Endothelial cell of umbilical vein (primary cell): ENCODE measurements at regions not wholly inside any gene's neighbourhood (a gene's known extent, or its start where the extent isn't known, plus 50 kb on each side); places are given as distances from the start of the nearest gene placed in this dataset.

Experiments used
- EZH2 ChIP-seq: IDR thresholded peaks from 2 replicates; pipeline ENCODE4 v1.6.1; 2012; ENCODE audit warnings: borderline replicate concordance, low read depth, mild to moderate bottlenecking, moderate library complexity, low read length, inconsistent platforms; ENCODE audit not compliant: severe bottlenecking
- JUN ChIP-seq: IDR thresholded peaks from 2 replicates; pipeline ENCODE4 v1.6.1; 2011; ENCODE audit warnings: borderline replicate concordance, low read depth; ENCODE audit not compliant: insufficient read length, insufficient read depth
- MYC ChIP-seq: IDR thresholded peaks from one replicate; pipeline ENCODE4 v1.6.1; 2011; ENCODE audit warnings: mild to moderate bottlenecking, low read depth, low read length
- POLR2A ChIP-seq: IDR thresholded peaks from 2 replicates; pipeline ENCODE4 v1.6.1; 2012; ENCODE audit warnings: low read depth, mild to moderate bottlenecking, control low read depth, low read length
- POLR2AphosphoS5 ChIP-seq: IDR thresholded peaks from 2 replicates; pipeline ENCODE4 v1.6.1; 2012; ENCODE audit warnings: low read depth, mild to moderate bottlenecking, control low read depth, low read length, moderate library complexity; ENCODE audit not compliant: insufficient read depth
- TF ChIP-seq, protein P1 (sequence below), 2 donors: IDR thresholded peaks; 1 replicate in 1 of 2; 2 replicates in 1 of 2; pipeline ENCODE4 v1.5.1; 2011; ENCODE audit warnings: low read length in 2 of 2, mild to moderate bottlenecking in 2 of 2, moderate library complexity in 2 of 2, control low read depth in 1 of 2, inconsistent platforms in 1 of 2, low read depth in 1 of 2; ENCODE audit not compliant: insufficient read depth in 1 of 2; ENCODE audit errors: extremely low read depth in 1 of 2

- TF ChIP-seq POLR2AphosphoS5: no peak
- TF ChIP-seq, protein P1, sequence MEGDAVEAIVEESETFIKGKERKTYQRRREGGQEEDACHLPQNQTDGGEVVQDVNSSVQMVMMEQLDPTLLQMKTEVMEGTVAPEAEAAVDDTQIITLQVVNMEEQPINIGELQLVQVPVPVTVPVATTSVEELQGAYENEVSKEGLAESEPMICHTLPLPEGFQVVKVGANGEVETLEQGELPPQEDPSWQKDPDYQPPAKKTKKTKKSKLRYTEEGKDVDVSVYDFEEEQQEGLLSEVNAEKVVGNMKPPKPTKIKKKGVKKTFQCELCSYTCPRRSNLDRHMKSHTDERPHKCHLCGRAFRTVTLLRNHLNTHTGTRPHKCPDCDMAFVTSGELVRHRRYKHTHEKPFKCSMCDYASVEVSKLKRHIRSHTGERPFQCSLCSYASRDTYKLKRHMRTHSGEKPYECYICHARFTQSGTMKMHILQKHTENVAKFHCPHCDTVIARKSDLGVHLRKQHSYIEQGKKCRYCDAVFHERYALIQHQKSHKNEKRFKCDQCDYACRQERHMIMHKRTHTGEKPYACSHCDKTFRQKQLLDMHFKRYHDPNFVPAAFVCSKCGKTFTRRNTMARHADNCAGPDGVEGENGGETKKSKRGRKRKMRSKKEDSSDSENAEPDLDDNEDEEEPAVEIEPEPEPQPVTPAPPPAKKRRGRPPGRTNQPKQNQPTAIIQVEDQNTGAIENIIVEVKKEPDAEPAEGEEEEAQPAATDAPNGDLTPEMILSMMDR (IDR thresholded peaks at IDR 0.05; ENCODE audit: extremely low read depth in 1 of 2, insufficient read depth in 1 of 2, low read depth in 1 of 2, low read length in 2 of 2): no peak
- TF ChIP-seq POLR2A: no peak
- TF ChIP-seq JUN: no peak
- TF ChIP-seq EZH2: no peak
- TF ChIP-seq MYC: no peak
Observed at GRCh38 chr14:23801766-23802165, 151.8 kb upstream of the DHRS4 start.
